ENCODE measurements at regions not wholly inside any gene's neighbourhood (a gene's known extent, or its start where the extent isn't known, plus 50 kb on each side); places are given as distances from the start of the nearest gene placed in this dataset.
"Not testable (repeated sequence)": the region's sequence is repeated elsewhere in the genome, so short reads cannot be mapped to it uniquely, and the experiment has no call there.

DNA sequence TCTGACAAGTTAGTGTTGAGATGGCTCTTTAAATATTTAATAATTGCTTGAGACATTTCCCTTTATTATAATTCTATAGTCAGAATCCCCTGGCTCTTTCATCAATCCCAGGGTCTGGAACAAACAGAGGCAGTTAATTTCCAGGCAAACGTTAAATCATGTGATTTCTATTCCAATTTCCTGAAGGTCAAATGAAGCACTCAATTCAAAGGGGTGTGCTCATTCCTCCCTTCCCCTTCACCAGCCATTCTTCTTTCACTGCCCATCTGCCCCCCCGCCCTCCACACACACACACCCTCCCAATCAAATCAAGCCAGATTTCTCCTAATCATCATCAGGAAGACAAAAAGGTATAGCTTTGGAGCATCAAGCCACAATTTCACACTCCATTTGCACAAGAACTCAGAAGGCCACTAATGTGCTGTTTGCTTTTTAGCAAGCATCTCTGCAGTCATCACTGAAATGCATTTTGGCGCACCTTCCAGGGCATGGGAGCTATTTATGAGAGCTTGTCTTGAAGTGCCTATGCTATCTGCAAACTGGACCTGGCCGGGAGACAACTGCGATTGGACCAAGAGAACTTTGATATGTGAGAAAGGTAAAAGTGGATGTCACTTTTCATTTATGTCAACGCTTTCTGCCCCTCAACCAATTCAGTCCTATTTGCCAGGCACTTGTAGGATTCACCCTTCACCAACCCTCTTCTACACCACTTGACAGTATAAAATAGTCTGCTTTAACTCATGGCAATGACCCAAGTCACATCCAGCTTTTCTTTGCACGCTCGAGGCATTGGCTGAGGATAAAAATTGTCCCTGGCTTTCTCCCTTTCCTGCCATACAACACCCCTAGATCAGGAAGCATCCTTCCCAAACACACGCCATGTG lies 315.1 kb upstream of the API5 start:
- peaks cover 5% of the 10 kb centered on the region for H3K9me3 Mint-ChIP-seq
- H3K4me3 Mint-ChIP-seq, result no peak overlapping the region
- no peaks in the 10 kb centered on the region for H3K4me1 Mint-ChIP-seq
- no peak overlapping the region for H3K27ac Mint-ChIP-seq (ENCODE audit: unreplicated experiment)
- no peaks in the 10 kb centered on the region for H3K27me3 Mint-ChIP-seq (ENCODE audit: low read depth)
- TF ChIP-seq, protein P1, sequence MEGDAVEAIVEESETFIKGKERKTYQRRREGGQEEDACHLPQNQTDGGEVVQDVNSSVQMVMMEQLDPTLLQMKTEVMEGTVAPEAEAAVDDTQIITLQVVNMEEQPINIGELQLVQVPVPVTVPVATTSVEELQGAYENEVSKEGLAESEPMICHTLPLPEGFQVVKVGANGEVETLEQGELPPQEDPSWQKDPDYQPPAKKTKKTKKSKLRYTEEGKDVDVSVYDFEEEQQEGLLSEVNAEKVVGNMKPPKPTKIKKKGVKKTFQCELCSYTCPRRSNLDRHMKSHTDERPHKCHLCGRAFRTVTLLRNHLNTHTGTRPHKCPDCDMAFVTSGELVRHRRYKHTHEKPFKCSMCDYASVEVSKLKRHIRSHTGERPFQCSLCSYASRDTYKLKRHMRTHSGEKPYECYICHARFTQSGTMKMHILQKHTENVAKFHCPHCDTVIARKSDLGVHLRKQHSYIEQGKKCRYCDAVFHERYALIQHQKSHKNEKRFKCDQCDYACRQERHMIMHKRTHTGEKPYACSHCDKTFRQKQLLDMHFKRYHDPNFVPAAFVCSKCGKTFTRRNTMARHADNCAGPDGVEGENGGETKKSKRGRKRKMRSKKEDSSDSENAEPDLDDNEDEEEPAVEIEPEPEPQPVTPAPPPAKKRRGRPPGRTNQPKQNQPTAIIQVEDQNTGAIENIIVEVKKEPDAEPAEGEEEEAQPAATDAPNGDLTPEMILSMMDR (conservative IDR thresholded peaks at IDR 0.05), result no peak
- DNase-seq (ENCODE audit: low read depth, low spot score), result no peak
- no peaks in the 10 kb centered on the region for H3K36me3 Mint-ChIP-seq (ENCODE audit: low read depth)

DNA sequence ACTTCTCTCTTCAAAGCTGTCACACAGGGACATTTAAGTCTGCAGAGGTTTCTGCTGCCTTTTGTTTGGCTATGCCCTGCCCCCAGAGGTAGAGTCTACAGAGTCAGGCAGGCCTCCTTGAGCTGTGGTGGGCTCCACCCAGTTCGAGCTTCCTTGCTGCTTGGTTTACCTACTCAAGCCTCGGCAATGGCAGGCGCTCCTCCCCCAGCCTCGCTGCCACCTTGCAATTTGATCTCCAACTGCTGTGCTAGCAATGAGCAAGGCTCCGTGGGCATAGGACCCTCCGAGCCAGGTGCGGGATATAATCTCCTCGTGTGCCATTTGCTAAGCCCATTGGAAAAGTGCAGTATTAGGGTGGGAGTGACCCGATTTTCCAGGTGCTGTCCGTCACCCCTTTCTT lies 306.9 kb upstream of the API5 start:
- H3K4me1 Mint-ChIP-seq; DNase-seq (ENCODE audit: low read depth, low spot score); H3K36me3 Mint-ChIP-seq (ENCODE audit: low read depth); H3K27ac Mint-ChIP-seq (ENCODE audit: unreplicated experiment); H3K4me3 Mint-ChIP-seq; H3K27me3 Mint-ChIP-seq (ENCODE audit: low read depth): not testable (repeated sequence)
- H3K9me3 Mint-ChIP-seq, result peaks cover 14% of the 10 kb centered on the region

DNA sequence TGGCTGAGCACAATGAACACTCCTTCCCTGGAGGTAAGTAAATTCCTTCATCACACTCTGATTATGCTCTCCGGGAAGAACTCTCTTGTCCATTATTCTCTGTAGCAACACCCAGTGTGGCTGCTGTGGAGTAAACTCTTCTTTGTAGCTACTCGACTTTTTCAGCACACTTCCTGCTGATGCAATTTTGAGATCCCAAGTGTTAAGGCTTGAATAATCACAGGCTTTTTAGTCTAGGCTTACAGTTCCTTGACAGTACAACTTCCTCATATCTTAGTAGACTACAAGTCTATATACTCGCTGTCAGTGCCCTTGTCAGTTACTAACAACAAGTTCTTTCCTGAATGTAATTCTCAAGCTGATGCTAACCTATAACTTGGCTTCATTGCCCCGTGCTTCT lies 301.8 kb upstream of the API5 start:
- peaks cover 10% of the 10 kb centered on the region for H3K36me3 Mint-ChIP-seq (ENCODE audit: low read depth)
- no peak for DNase-seq (ENCODE audit: low read depth, low spot score)
- TF ChIP-seq, protein P1 (conservative IDR thresholded peaks at IDR 0.05), result no peak
- no peaks in the 10 kb centered on the region for H3K27me3 Mint-ChIP-seq (ENCODE audit: low read depth)
- H3K27ac Mint-ChIP-seq (ENCODE audit: unreplicated experiment), result no peak overlapping the region
- H3K4me3 Mint-ChIP-seq, result no peak overlapping the region
- peaks cover 9% of the 10 kb centered on the region for H3K9me3 Mint-ChIP-seq
- peaks cover 5% of the 10 kb centered on the region for H3K4me1 Mint-ChIP-seq

DNA sequence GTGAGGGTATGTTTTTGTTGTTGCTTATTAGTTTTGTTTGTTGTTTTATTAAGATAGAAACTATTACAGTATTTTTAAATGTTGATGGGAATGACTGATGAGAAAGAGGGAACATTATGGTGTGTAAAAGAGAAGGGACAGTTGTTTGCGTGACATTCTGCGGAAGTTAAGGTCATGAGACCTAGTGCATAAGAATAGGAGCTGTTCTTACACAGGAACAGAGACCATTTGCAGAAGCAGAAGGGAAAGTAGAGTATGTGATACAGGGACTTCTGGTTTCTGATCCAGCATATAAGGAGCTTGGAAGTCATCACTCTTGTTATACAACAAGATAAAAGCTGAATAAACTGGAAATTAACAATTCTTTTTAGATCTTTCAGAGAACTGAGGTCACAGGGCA lies 299.2 kb upstream of the API5 start:
- DNase-seq (ENCODE audit: low read depth, low spot score), result no peak
- Mint-ChIP-seq H3K9me3 (peaks cover 12% of the 10 kb centered on the region), H3K4me3 (no peak overlapping the region), H3K4me1 (peaks cover 5% of the 10 kb centered on the region), H3K36me3 (ENCODE audit: low read depth) (peaks cover 10% of the 10 kb centered on the region), H3K27me3 (ENCODE audit: low read depth) (no peaks in the 10 kb centered on the region), H3K27ac (ENCODE audit: unreplicated experiment) (no peak overlapping the region)
- TF ChIP-seq, protein P1 (conservative IDR thresholded peaks at IDR 0.05), result no peak

DNA sequence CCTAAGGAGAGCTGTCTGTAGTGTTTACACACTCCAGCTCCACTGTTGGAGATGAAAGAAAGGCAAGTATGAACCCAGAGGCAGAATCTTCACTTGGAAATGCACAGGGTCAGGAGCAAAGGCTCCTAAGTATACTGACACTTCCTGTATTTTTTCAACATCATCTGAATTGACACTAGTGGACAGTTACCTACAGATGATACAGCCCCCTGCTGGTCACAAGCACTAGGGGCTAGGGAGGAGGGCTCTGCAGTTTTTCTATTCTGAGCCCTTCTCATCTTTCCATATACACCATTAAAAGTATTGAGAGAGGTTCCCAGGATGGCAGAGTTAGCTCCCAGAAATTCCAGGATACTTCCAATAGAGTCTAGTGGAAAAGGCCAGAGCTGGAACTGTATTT lies 290.3 kb upstream of the API5 start:
- H3K36me3 Mint-ChIP-seq (ENCODE audit: low read depth), result peaks cover 7% of the 10 kb centered on the region
- peaks cover 25% of the 10 kb centered on the region for H3K4me1 Mint-ChIP-seq
- TF ChIP-seq, protein P1 (conservative IDR thresholded peaks at IDR 0.05), result peak; percentile 58
- H3K4me3 Mint-ChIP-seq, result no peak overlapping the region
- peak; percentile 18 for DNase-seq (ENCODE audit: low read depth, low spot score)
- H3K27me3 Mint-ChIP-seq (ENCODE audit: low read depth), result no peaks in the 10 kb centered on the region
- peaks cover 15% of the 10 kb centered on the region for H3K9me3 Mint-ChIP-seq
- H3K27ac Mint-ChIP-seq (ENCODE audit: unreplicated experiment), result no peak overlapping the region

DNA sequence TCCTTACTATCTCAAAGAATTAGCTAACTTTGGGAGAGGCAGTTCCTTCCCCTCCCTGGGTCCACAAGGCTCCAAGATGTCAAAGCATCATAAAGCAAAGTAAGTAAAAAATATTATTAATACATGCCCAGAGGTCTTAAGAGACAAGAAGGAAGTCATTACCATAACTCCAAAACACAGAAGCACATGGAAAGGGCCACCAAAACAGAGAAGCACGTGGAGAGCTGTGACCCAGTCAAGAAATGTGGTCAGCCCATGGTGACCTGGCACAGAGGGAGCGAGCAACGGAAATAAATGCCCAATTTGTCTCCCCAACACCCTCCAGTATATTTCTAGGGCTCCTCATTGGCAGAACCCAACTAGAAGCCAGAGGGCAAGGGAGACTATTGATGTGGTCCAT lies 277.5 kb upstream of the API5 start:
- H3K36me3 Mint-ChIP-seq (ENCODE audit: low read depth), result peaks cover 3% of the 10 kb centered on the region
- no peaks in the 10 kb centered on the region for H3K27me3 Mint-ChIP-seq (ENCODE audit: low read depth)
- H3K4me1 Mint-ChIP-seq, result peaks cover 13% of the 10 kb centered on the region
- no peak overlapping the region for H3K27ac Mint-ChIP-seq (ENCODE audit: unreplicated experiment)
- peaks cover 8% of the 10 kb centered on the region for H3K9me3 Mint-ChIP-seq
- no peak for DNase-seq (ENCODE audit: low read depth, low spot score)
- H3K4me3 Mint-ChIP-seq, result no peak overlapping the region
- TF ChIP-seq, protein P1 (conservative IDR thresholded peaks at IDR 0.05), result no peak

All from neural crest cell (in vitro differentiated cells).